Prostate gland (tissue), 2 donors: ENCODE measurements at regions not wholly inside any gene's neighbourhood (a gene's known extent, or its start where the extent isn't known, plus 50 kb on each side); places are given as distances from the start of the nearest gene placed in this dataset.
"Not testable (repeated sequence)": the region's sequence is repeated elsewhere in the genome, so short reads cannot be mapped to it uniquely, and the experiment has no call there.

Source experiments
- DNase-seq: peaks from one replicate; pipeline ENCODE4 v3.0.0-alpha.2; 2019; ENCODE audit warnings: low spot score
- H3K27ac ChIP-seq, 2 donors: fragments of 200-600 bp; sonication (generic); 2 replicates each; pipeline ENCODE4 v1.5.1; 2017 to 2019
- H3K27me3 ChIP-seq: fragments of 200-600 bp; sonication (generic); replicated peaks from 2 replicates; pipeline ENCODE4 v1.5.1; 2019; ENCODE audit not compliant: insufficient read depth
- H3K36me3 ChIP-seq, 2 donors: fragments of 200-600 bp; sonication (generic); 1 replicate in 1 of 2; 2 replicates in 1 of 2; pipeline versions ENCODE4 v1.5.1 to v1.8.1; 2017 to 2019
- H3K4me1 ChIP-seq: fragments of 200-600 bp; sonication (generic); replicated peaks from 2 replicates; pipeline ENCODE4 v1.5.1; 2019
- H3K4me3 ChIP-seq, 2 donors: fragments of 200-600 bp; sonication (generic); 2 replicates each; pipeline ENCODE4 v1.5.1; 2017 to 2019
- H3K9me3 ChIP-seq: fragments of 200-600 bp; sonication (generic); 2 replicates; pipeline ENCODE4 v1.5.1; 2017
- CTCF ChIP-seq, 4 experiments: fragments of 200-600 bp in 2 of 4; fragments of 450-650 bp in 2 of 4; sonication (generic) in 2 of 4; IDR thresholded peaks; 1 replicate in 3 of 4; 2 replicates in 1 of 4; pipeline ENCODE4 v1.5.1; 2016 to 2019; ENCODE audit warnings: antibody characterized with exemption in 4 of 4, mild to moderate bottlenecking in 2 of 4, moderate library complexity in 2 of 4
- POLR2A ChIP-seq: fragments of 450-650 bp; IDR thresholded peaks from one replicate; pipeline ENCODE4 v1.6.1; 2016; ENCODE audit warnings: antibody characterized with exemption, mild to moderate bottlenecking
- POLR2AphosphoS5 ChIP-seq: sonication (generic); formaldehyde crosslinking; IDR thresholded peaks from one replicate; pipeline ENCODE4 v1.6.1; 2017; ENCODE audit warnings: antibody characterized with exemption
- WGBS: methylation state at CpG from one replicate; pipeline ENCODE4 v1.1.5; 2018; 5-methylcytosine and 5-hydroxymethylcytosine counted together
- intact Hi-C: fragments of 100-400 bp; cut with DNase I; formaldehyde crosslinking; loops from one replicate; pipeline ENCODE4 v1.14.2; 2022

GRCh38 chr6:10180138-10181074, 234.5 kb downstream of the TFAP2A start:
- intact Hi-C loops, result no loop called here
- no peak overlapping the region for H3K27ac ChIP-seq
- no peaks in the 10 kb centered on the region for H3K36me3 ChIP-seq
- peak; percentile 25 for DNase-seq
- H3K4me3 ChIP-seq, result no peak overlapping the region
- H3K9me3 ChIP-seq, result no peaks in the 10 kb centered on the region
- TF ChIP-seq POLR2AphosphoS5 (peak; percentile 41), CTCF (IDR thresholded peaks at IDR 0.05) (no peak)
- no peaks in the 10 kb centered on the region for H3K27me3 ChIP-seq
- WGBS, result 43% methylated on average over 14 of the region's 14 CpGs
- no peaks in the 10 kb centered on the region for H3K4me1 ChIP-seq

- DNase-seq, result no peak
- Histone ChIP-seq H3K4me1 (no peaks in the 10 kb centered on the region), H3K4me3 (no peak overlapping the region), H3K27me3 (no peaks in the 10 kb centered on the region), H3K36me3 (no peaks in the 10 kb centered on the region), H3K9me3 (no peaks in the 10 kb centered on the region), H3K27ac (no peak overlapping the region)
- TF ChIP-seq CTCF (IDR thresholded peaks at IDR 0.05) (no peak), POLR2AphosphoS5 (no peak), POLR2A (no peak)
- intact Hi-C loops, result no loop called here
Observed at GRCh38 chr6:10177704-10178103, 237.2 kb downstream of the TFAP2A start.

- DNase-seq, result no peak
- intact Hi-C loops, result no loop called here
Observed at GRCh38 chr6:10175362-10175761, 239.5 kb downstream of the TFAP2A start.

GRCh38 chr6:10174761-10175160, 240.1 kb downstream of the TFAP2A start:
- Histone ChIP-seq H3K4me3 (no peak overlapping the region), H3K4me1 (no peaks in the 10 kb centered on the region), H3K27ac (no peak overlapping the region), H3K27me3 (no peaks in the 10 kb centered on the region), H3K9me3 (no peaks in the 10 kb centered on the region), H3K36me3 (no peaks in the 10 kb centered on the region)
- WGBS, result 87% methylated on average over 6 of the region's 6 CpGs
- intact Hi-C loops, result no loop called here
- DNase-seq, result no peak
- TF ChIP-seq POLR2AphosphoS5 (no peak), CTCF (IDR thresholded peaks at IDR 0.05) (no peak), POLR2A (no peak)

More at GRCh38 chr6:10175362-10175761, 239.5 kb downstream of the TFAP2A start:
- no peaks in the 10 kb centered on the region for H3K27me3 ChIP-seq
- TF ChIP-seq CTCF (IDR thresholded peaks at IDR 0.05) (no peak), POLR2AphosphoS5 (no peak)
- H3K36me3 ChIP-seq, result no peaks in the 10 kb centered on the region
- H3K4me1 ChIP-seq, result no peaks in the 10 kb centered on the region
- no peak overlapping the region for H3K4me3 ChIP-seq
- H3K27ac ChIP-seq, result no peak overlapping the region
- no peaks in the 10 kb centered on the region for H3K9me3 ChIP-seq

- 95% methylated on average over 3 of the region's 3 CpGs for WGBS
- H3K9me3 ChIP-seq, result no peaks in the 10 kb centered on the region
- intact Hi-C loops, result no loop called here
- no peak overlapping the region for H3K4me3 ChIP-seq
- DNase-seq, result no peak
- no peak for TF ChIP-seq POLR2A
- no peak for TF ChIP-seq CTCF (IDR thresholded peaks at IDR 0.05)
- TF ChIP-seq POLR2AphosphoS5, result no peak
- no peaks in the 10 kb centered on the region for H3K27me3 ChIP-seq
- no peak overlapping the region for H3K27ac ChIP-seq
- H3K4me1 ChIP-seq, result no peaks in the 10 kb centered on the region
- no peaks in the 10 kb centered on the region for H3K36me3 ChIP-seq
Observed at GRCh38 chr6:10174056-10174455, 240.8 kb downstream of the TFAP2A start.

GRCh38 chr6:10171706-10172105, 243.2 kb downstream of the TFAP2A start:
- H3K27me3 ChIP-seq, intact Hi-C loops, H3K27ac ChIP-seq, H3K4me1 ChIP-seq, H3K36me3 ChIP-seq, H3K9me3 ChIP-seq, H3K4me3 ChIP-seq, DNase-seq: not testable (repeated sequence)
- WGBS, result 93% methylated on average over 3 of the region's 29 CpGs
